BLaER1 treated with 17β-estradiol and CSF1 and Interleukin-3, amounts not matched to agents 10 nM and 100 nM (cell line): ENCODE measurements at regions not wholly inside any gene's neighbourhood (a gene's known extent, or its start where the extent isn't known, plus 50 kb on each side); places are given as distances from the start of the nearest gene placed in this dataset.
A peak's percentile ranks its signal among the peaks of the same experiment; 100 is the strongest.
"Not testable (repeated sequence)": the region's sequence is repeated elsewhere in the genome, so short reads cannot be mapped to it uniquely, and the experiment has no call there.

Experiments used
- H3K27ac ChIP-seq, 11 experiments: shearing (Covaris generic); formaldehyde crosslinking; 2 replicates each; pipeline ENCODE4 v1.8.1; 2022
- H3K27me3 ChIP-seq, 11 experiments: shearing (Covaris generic); formaldehyde crosslinking; 2 replicates each; pipeline ENCODE4 v1.8.1; 2022
- H3K36me3 ChIP-seq, 11 experiments: shearing (Covaris generic); formaldehyde crosslinking; 2 replicates each; pipeline ENCODE4 v1.8.1; 2022
- H3K4me1 ChIP-seq, 10 experiments: shearing (Covaris generic); formaldehyde crosslinking; 2 replicates each; pipeline ENCODE4 v1.8.1; 2022
- H3K4me2 ChIP-seq, 11 experiments: shearing (Covaris generic); formaldehyde crosslinking; 2 replicates each; pipeline ENCODE4 v1.8.1; 2022
- H3K4me3 ChIP-seq, 10 experiments: shearing (Covaris generic); formaldehyde crosslinking; 2 replicates each; pipeline ENCODE4 v1.8.1; 2022
- H3K9ac ChIP-seq, 11 experiments: shearing (Covaris generic); formaldehyde crosslinking; 2 replicates each; pipeline ENCODE4 v1.8.1; 2022
- H3K9me3 ChIP-seq, 11 experiments: shearing (Covaris generic); formaldehyde crosslinking; replicated peaks in 1 of 11; 2 replicates each; pipeline ENCODE4 v1.8.1; 2022
- H4K20me1 ChIP-seq, 11 experiments: shearing (Covaris generic); formaldehyde crosslinking; 2 replicates each; pipeline ENCODE4 v1.8.1; 2022
- Cebpa-rat ChIP-seq, 11 experiments: shearing (Covaris generic); IDR thresholded peaks; 2 replicates each; pipeline ENCODE4 v1.8.1; 2022

DNA sequence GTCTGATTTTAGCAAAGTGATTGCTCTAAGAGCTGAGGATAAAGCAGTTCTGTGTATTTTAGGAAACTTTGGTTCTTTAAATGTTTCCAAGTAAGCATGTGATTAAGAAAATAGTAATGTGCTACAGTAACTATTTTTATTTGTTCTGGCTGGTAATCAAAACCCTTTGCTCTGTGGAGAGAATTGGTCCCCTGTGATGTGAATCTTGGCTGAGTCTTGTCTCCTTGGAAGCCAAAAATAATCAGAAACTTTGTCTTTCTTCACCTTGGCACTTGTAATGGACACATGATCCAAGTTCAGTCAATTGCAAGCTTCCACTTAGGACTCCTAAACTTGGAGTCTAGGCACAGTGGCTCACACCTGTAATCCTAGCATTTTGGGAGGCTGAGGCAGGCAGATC, 422.7 kb upstream of the CDH20 start:
- H3K27me3 ChIP-seq, result no peaks in the 10 kb centered on the region
- no peaks in the 10 kb centered on the region for H4K20me1 ChIP-seq
- no peaks in the 10 kb centered on the region for H3K36me3 ChIP-seq
- no peaks in the 10 kb centered on the region for H3K4me1 ChIP-seq
- TF ChIP-seq Cebpa-rat (IDR thresholded peaks at IDR 0.05), result no peak
- no peak overlapping the region for H3K4me3 ChIP-seq
- no peaks in the 10 kb centered on the region for H3K9me3 ChIP-seq
- no peak overlapping the region for H3K9ac ChIP-seq
- H3K4me2 ChIP-seq, result no peak overlapping the region
- H3K27ac ChIP-seq, result no peak overlapping the region

DNA sequence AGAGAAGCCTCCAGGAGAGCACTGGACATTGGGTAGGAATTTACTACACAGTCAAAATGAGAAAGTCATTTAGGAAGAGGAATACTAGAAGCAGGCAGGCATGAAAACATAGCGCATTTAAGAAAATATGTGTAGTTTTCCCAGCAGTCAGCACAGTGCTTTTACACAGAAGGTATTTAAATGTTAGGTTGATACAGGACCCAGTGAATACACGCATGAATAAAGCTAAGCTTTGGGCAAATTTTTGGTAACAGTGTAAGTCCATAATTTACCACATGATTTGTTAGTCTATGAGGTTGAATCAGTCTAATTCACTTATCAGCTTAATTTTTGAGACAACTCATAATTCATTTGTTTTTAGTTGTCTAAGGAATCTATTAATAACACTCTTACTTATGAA, 421.7 kb upstream of the CDH20 start:
- no peak overlapping the region for H3K4me2 ChIP-seq

DNA sequence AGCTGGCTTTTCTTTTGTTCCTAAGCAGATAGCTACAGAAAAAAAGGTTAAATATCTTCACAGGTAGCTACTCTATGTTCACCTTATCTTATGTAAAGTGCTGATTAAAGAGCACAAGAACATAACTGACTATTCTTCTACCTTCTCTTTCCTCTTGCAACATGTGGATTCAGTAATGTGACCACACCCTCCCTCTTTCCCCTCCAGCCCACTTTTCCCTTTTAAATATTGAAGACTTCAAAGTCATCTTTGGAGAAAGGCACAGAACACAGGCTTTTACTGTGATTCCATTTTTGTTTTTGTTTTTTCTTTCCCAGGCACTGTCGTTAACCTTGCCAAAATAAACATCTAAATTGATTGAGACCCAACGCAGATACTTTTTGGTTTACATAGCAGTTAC, 418.1 kb upstream of the CDH20 start:
- no peak for TF ChIP-seq Cebpa-rat (IDR thresholded peaks at IDR 0.05)
- no peak overlapping the region for H3K9ac ChIP-seq
- H3K9me3 ChIP-seq, result no peaks in the 10 kb centered on the region
- no peaks in the 10 kb centered on the region for H3K4me1 ChIP-seq
- H3K36me3 ChIP-seq, result no peaks in the 10 kb centered on the region
- no peak overlapping the region for H3K4me3 ChIP-seq
- H3K27ac ChIP-seq, result no peak overlapping the region
- H3K27me3 ChIP-seq, result no peaks in the 10 kb centered on the region
- H3K4me2 ChIP-seq, result no peak overlapping the region
- H4K20me1 ChIP-seq, result no peaks in the 10 kb centered on the region

More for the DNA sequence above, 421.7 kb upstream of the CDH20 start:
- H3K27ac ChIP-seq, result no peak overlapping the region
- H3K27me3 ChIP-seq, result no peaks in the 10 kb centered on the region
- no peaks in the 10 kb centered on the region for H4K20me1 ChIP-seq
- no peaks in the 10 kb centered on the region for H3K9me3 ChIP-seq
- no peaks in the 10 kb centered on the region for H3K4me1 ChIP-seq
- no peak overlapping the region for H3K9ac ChIP-seq
- H3K4me3 ChIP-seq, result no peak overlapping the region
- TF ChIP-seq Cebpa-rat (IDR thresholded peaks at IDR 0.05), result no peak
- no peaks in the 10 kb centered on the region for H3K36me3 ChIP-seq

DNA sequence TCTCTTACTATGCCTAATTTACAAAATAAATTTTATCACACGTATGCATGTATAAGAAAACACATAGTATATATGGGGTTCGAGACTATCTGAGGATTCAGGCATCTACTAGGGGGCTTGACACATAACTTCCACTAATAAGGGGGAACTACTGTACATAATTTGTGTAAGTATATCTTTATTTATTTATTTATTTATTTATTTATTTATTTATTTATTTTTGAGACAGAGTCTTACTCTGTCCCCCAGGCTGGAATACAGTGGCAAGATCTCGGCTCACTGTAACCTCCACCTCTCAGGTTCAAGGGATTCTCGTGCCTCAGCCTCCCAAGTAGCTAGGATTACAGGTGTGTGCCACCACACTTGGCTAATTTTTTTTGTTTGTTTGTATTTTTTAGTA, 414.4 kb upstream of the CDH20 start:
- H3K4me3 ChIP-seq, H3K9me3 ChIP-seq, H3K27ac ChIP-seq, H3K9ac ChIP-seq, H3K4me2 ChIP-seq, H3K36me3 ChIP-seq, H3K27me3 ChIP-seq, H4K20me1 ChIP-seq, H3K4me1 ChIP-seq: not testable (repeated sequence)

DNA sequence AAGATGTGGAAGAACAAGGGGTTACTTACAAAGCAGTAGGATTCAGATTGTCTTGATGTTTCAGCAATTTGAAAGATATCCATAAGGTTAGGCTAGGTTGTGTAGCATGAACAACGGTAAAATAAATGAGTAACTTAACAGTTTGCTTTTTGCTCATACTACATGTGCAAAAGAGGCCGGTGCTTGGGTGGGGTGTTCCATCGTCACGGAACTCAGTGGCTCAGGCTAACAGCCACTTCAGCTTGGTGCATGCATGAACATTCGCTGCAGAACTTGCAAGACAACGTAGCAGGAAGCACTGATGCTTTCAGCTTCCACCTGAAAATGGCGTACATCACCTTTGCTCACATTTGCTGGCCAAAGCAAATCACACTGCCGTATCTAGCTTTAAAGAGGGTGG, 407.3 kb upstream of the CDH20 start:
- Histone ChIP-seq H3K4me3 (no peak overlapping the region), H3K9me3 (no peaks in the 10 kb centered on the region), H3K27me3 (no peaks in the 10 kb centered on the region), H3K27ac (no peak overlapping the region), H3K36me3 (no peaks in the 10 kb centered on the region), H4K20me1 (no peaks in the 10 kb centered on the region), H3K9ac (no peak overlapping the region), H3K4me2 (no peak overlapping the region), H3K4me1 (no peaks in the 10 kb centered on the region)
- TF ChIP-seq Cebpa-rat (IDR thresholded peaks at IDR 0.05), result no peak

DNA sequence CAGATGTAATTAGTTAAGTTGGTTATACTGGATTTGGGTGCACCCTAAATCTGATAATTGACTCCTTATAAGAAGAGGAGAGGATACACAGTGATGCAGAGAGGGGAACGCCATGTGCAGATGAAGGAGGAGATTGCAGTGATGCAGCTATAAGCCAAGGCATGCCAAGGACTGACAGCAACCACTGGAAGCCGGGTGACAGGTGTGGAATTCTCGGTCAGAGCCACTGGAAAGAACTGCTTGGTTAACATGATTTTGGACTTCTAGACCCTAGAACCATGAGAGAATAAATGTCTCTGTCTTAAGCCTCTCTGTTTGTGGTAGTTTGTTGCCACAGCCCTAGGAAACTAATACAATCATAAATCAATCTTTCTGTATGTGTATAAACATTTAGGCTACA, 403.3 kb upstream of the CDH20 start:
- no peak overlapping the region for H3K27ac ChIP-seq
- no peaks in the 10 kb centered on the region for H3K9me3 ChIP-seq
- no peaks in the 10 kb centered on the region for H4K20me1 ChIP-seq
- H3K9ac ChIP-seq, result no peak overlapping the region
- no peaks in the 10 kb centered on the region for H3K4me1 ChIP-seq
- H3K4me2 ChIP-seq, result no peak overlapping the region
- no peak overlapping the region for H3K4me3 ChIP-seq
- H3K27me3 ChIP-seq, result no peaks in the 10 kb centered on the region
- no peaks in the 10 kb centered on the region for H3K36me3 ChIP-seq
- TF ChIP-seq Cebpa-rat (IDR thresholded peaks at IDR 0.05), result no peak

DNA sequence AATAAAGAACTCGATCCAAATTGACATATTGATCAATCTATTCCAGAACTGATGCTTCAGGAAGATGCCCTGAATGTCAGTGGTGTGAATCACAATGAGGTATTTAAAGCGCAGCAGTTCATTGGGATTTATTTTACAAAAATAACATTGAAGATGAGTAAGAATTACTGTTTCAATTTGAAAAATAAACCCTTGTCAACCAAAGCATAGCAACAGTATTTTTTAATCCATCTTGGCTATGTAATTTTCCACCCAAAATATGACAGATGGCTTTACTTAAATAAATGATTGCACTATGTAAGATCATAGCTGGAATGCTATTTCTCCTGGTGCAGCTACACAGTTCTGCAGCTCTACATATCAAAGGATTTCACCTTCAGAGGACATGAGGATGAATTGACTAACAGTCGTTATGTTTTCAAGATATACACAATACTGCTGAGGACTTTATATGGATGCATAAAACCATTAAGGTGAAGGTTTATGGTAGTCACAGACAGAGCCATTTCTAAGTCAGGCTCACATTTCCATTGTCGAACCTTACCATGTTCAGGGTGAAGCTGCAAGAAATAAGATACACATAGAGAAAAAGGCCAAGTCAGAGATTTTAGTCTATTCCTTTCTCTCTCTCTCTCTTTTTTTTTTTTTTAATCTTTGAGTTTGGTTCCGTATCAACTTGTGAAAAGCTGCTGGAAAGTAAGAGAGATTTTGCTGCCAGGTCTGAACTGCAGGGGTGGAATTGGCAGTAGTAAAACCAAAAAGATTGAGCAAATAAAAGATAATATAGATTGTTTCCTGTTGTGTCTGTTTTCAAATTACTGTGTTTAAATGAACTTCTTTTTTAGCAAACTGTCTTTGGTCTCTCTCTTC, 398.0 kb upstream of the CDH20 start:
- no peak overlapping the region for H3K27ac ChIP-seq
- no peaks in the 10 kb centered on the region for H3K27me3 ChIP-seq
- H3K9ac ChIP-seq, result no peak overlapping the region
- no peaks in the 10 kb centered on the region for H4K20me1 ChIP-seq
- H3K9me3 ChIP-seq, result no peaks in the 10 kb centered on the region
- H3K36me3 ChIP-seq, result no peaks in the 10 kb centered on the region
- H3K4me1 ChIP-seq, result peaks cover 0 to 13% (median 7%) of the 10 kb centered on the region in 10 experiments; a peak in 8 of 20 replicates
- no peak overlapping the region for H3K4me3 ChIP-seq
- H3K4me2 ChIP-seq, result peak overlapping the region in 3 of 11 experiments; percentile 16 to 37 (median 30); a peak in 4 of 22 replicates
- TF ChIP-seq Cebpa-rat (IDR thresholded peaks at IDR 0.05), result no peak

DNA sequence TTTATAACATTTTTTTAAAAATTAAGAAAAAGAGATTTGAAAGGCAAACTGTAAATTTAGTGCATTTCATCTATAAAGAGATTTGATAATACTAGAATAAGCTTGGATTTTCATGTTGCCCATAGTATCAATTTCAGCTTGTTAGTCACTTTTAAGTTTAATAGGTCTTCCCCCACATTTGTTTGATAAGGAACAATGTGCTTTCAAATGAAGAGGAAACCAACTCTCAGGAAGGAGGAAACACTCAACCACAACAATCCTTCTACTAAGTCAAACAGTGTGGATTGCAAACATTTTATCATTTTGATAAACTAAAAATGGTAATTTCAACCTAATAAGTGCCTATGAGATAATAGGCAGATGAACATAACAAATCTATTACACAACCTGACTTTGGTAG, 397.1 kb upstream of the CDH20 start:
- Histone ChIP-seq H3K4me3 (no peak overlapping the region), H3K9ac (no peak overlapping the region), H3K4me1 (peaks cover 0 to 13% (median 7%) of the 10 kb centered on the region in 10 experiments; a peak in 8 of 20 replicates), H4K20me1 (no peaks in the 10 kb centered on the region), H3K27ac (no peak overlapping the region), H3K27me3 (no peaks in the 10 kb centered on the region), H3K36me3 (no peaks in the 10 kb centered on the region), H3K4me2 (peak overlapping the region in 6 of 11 experiments; percentile 10 to 37 (median 15); a peak in 8 of 22 replicates), H3K9me3 (no peaks in the 10 kb centered on the region)
- no peak for TF ChIP-seq Cebpa-rat (IDR thresholded peaks at IDR 0.05)

DNA sequence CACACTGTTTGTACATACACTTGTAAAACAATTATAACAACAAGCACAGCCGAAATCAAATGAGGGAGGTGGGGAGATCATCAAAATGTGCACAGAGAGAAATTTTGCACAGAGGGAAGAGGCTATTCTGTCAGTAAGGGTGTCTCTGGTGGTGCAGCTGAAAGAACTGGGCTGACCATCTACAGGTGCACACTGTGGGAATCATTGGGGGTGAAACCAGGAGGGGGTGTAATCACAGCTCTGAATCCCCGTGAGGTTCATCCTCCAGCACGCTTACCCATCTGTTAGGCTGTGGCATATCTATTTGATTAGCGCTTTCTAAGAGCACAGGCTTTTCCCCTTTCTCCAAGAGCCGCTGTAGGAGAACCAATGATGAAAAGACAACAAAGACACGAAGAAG, 389.9 kb upstream of the CDH20 start:
- no peak for TF ChIP-seq Cebpa-rat (IDR thresholded peaks at IDR 0.05)
- no peaks in the 10 kb centered on the region for H3K27me3 ChIP-seq
- no peak overlapping the region for H3K4me3 ChIP-seq
- no peak overlapping the region for H3K27ac ChIP-seq
- no peaks in the 10 kb centered on the region for H3K36me3 ChIP-seq
- no peak overlapping the region for H3K9ac ChIP-seq
- H3K4me2 ChIP-seq, result no peak overlapping the region
- no peaks in the 10 kb centered on the region for H4K20me1 ChIP-seq
- H3K9me3 ChIP-seq, result no peaks in the 10 kb centered on the region
- no peaks in the 10 kb centered on the region for H3K4me1 ChIP-seq

DNA sequence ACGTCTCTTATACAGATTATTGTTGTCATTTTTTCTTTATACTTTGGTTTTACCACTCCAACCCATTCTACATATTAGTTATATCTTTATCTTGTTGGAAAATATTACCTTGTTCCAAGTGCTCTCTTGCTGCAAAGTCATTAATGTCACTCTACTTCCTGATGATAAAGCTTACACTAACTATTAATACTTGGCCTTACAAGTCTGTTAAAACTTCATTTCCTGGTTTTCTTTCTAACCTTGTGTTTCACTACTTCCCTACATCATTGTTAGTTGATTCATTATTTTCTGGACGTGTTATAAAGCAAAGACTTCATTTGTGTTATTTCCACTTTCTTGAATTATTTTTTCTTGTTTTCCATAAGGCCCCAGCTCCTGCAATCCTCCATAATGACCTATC, 382.6 kb upstream of the CDH20 start:
- Histone ChIP-seq H3K4me3 (no peak overlapping the region), H3K4me2 (no peak overlapping the region), H3K36me3 (no peaks in the 10 kb centered on the region), H3K9ac (no peak overlapping the region), H3K27me3 (no peaks in the 10 kb centered on the region), H4K20me1 (no peaks in the 10 kb centered on the region), H3K4me1 (no peaks in the 10 kb centered on the region), H3K27ac (no peak overlapping the region), H3K9me3 (no peaks in the 10 kb centered on the region)
- TF ChIP-seq Cebpa-rat (IDR thresholded peaks at IDR 0.05), result no peak
